Panc1 (cell line): ENCODE measurements at regions not wholly inside any gene's neighbourhood (a gene's known extent, or its start where the extent isn't known, plus 50 kb on each side); places are given as distances from the start of the nearest gene placed in this dataset.

Experiments
- ATAC-seq: fragments of 200-7000 bp; cut with Tn5 transposase; 2 replicates; pipeline ENCODE4 v1.9.1; 2020; ENCODE audit warnings: mild to moderate bottlenecking, moderate library complexity
- BruUV-seq: library from RNA; stranded (reverse); fragments of 400-500 nt; replicated peaks from 2 replicates; lab custom pipeline; 2021; lab: Mats Ljungman, UMichigan
- CTCF ChIA-PET: fragments of 300-600 bp; sonication (Branson Sonifier 250); formaldehyde crosslinking; loops from one replicate; lab custom pipeline; 2022; ENCODE audit warnings: antibody characterized with exemption; lab: Charles Lee
- POLR2A ChIA-PET: fragments of 300-600 bp; sonication (Branson Sonifier 250); formaldehyde crosslinking; loops from one replicate; lab custom pipeline; 2022; ENCODE audit warnings: antibody characterized with exemption; lab: Charles Lee
- DNase-seq: peaks from one replicate; pipeline ENCODE4 v3.0.0-alpha.2; 2010; ENCODE audit warnings: low read depth, low spot score
- H3K27ac ChIP-seq: 2 replicates; pipeline ENCODE4 v1.5.1; 2011; ENCODE audit warnings: mild to moderate bottlenecking, low read length, inconsistent platforms
- H3K27me3 ChIP-seq: fragments of 200-500 bp; sonication (Bioruptor generic); 2 replicates; pipeline ENCODE4 v1.6.0; 2014; ENCODE audit warnings: low read length, inconsistent platforms; ENCODE audit not compliant: control insufficient read depth, insufficient read depth
- H3K36me3 ChIP-seq: fragments of 200-500 bp; sonication (Bioruptor generic); 2 replicates; pipeline ENCODE4 v1.5.1; 2014; ENCODE audit warnings: inconsistent platforms, mild to moderate bottlenecking, low read length, moderate library complexity; ENCODE audit not compliant: control insufficient read depth, insufficient read depth
- H3K4me1 ChIP-seq: 2 replicates; pipeline ENCODE4 v1.5.1; 2011; ENCODE audit warnings: inconsistent platforms, mild to moderate bottlenecking, low read length, moderate library complexity; ENCODE audit not compliant: control insufficient read depth, insufficient read depth
- H3K4me3 ChIP-seq, 2 experiments: 2 replicates each; pipeline ENCODE4 v1.5.1; 2011 to 2012; ENCODE audit warnings: low read depth in 2 of 2, low read length in 2 of 2, mild to moderate bottlenecking in 2 of 2, inconsistent platforms in 1 of 2, moderate library complexity in 1 of 2
- H3K9me3 ChIP-seq: fragments of 200-500 bp; sonication (Bioruptor generic); 2 replicates; pipeline ENCODE4 v1.5.1; 2014; ENCODE audit warnings: low read depth, mild to moderate bottlenecking, inconsistent platforms, low read length, moderate library complexity; ENCODE audit not compliant: control insufficient read depth, insufficient read depth
- POLR2AphosphoS5 ChIP-seq: IDR thresholded peaks from 2 replicates; pipeline ENCODE4 v1.6.1; 2012; ENCODE audit warnings: mild to moderate bottlenecking, low read depth, low read length, moderate library complexity
- SIN3A ChIP-seq: IDR thresholded peaks from 2 replicates; pipeline ENCODE4 v1.6.1; 2012; ENCODE audit warnings: low read depth, mild to moderate bottlenecking, low read length, moderate library complexity, borderline replicate concordance; ENCODE audit not compliant: insufficient read depth
- TCF7L2 ChIP-seq: IDR thresholded peaks from 2 replicates; pipeline ENCODE4 v1.6.1; 2011; ENCODE audit warnings: mild to moderate bottlenecking, low read depth, low read length, inconsistent platforms
- in situ Hi-C: cut with HindIII; loops from 2 replicates; pipeline ENCODE4 v1.10.0; 2016; ENCODE audit warnings: low sequenced_read_pairs, low pct_unique_long_range_greater_than_20kb
- intact Hi-C: fragments of 100-400 bp; cut with micrococcal nuclease; formaldehyde crosslinking; loops from one replicate; pipeline ENCODE4 v1.10.0; 2022; ENCODE audit not compliant: unreplicated experiment
- TF ChIP-seq, protein P1 (sequence below), 2 experiments: IDR thresholded peaks; 2 replicates each; pipeline ENCODE4 v1.6.1; 2011 to 2012; ENCODE audit warnings: low read depth in 2 of 2, control low read depth in 1 of 2, low read length in 1 of 2, mild to moderate bottlenecking in 1 of 2, moderate library complexity in 1 of 2; ENCODE audit not compliant: insufficient read depth in 1 of 2
- TF ChIP-seq, protein P2 (sequence below): fragments of 450-650 bp; IDR thresholded peaks from 2 replicates; pipeline ENCODE4 v1.5.1; 2017; ENCODE audit warnings: mild to moderate bottlenecking

DNA sequence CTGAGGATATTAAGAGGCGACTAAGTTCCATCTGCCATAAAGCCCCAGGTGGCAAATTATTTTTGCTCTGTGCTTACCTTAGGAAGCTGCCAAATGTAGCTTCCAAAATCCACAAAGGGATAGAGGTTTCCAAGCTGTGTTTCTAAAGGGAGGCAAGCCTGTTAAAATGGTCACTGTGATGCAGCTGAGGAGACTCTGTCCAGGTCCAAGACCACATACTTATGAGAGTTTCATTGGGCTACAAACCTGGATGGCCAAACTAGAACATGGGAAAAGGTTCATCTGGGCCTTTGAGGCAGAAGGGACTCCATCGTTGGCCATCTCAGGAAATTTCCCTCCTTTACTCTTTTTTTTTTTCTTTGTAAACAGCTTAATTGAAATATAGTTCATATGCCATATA lies 306.9 kb upstream of the FGF13 start:
- no peak for ATAC-seq
- DNase-seq, result no peak
- ChIA-PET POLR2A (no interaction called here), CTCF (no interaction called here)
- Histone ChIP-seq H3K36me3 (no peaks in the 10 kb centered on the region), H3K9me3 (no peaks in the 10 kb centered on the region), H3K27ac (no peak overlapping the region), H3K4me1 (no peaks in the 10 kb centered on the region), H3K27me3 (no peaks in the 10 kb centered on the region), H3K4me3 (no peak overlapping the region)
- TF ChIP-seq, protein P1, sequence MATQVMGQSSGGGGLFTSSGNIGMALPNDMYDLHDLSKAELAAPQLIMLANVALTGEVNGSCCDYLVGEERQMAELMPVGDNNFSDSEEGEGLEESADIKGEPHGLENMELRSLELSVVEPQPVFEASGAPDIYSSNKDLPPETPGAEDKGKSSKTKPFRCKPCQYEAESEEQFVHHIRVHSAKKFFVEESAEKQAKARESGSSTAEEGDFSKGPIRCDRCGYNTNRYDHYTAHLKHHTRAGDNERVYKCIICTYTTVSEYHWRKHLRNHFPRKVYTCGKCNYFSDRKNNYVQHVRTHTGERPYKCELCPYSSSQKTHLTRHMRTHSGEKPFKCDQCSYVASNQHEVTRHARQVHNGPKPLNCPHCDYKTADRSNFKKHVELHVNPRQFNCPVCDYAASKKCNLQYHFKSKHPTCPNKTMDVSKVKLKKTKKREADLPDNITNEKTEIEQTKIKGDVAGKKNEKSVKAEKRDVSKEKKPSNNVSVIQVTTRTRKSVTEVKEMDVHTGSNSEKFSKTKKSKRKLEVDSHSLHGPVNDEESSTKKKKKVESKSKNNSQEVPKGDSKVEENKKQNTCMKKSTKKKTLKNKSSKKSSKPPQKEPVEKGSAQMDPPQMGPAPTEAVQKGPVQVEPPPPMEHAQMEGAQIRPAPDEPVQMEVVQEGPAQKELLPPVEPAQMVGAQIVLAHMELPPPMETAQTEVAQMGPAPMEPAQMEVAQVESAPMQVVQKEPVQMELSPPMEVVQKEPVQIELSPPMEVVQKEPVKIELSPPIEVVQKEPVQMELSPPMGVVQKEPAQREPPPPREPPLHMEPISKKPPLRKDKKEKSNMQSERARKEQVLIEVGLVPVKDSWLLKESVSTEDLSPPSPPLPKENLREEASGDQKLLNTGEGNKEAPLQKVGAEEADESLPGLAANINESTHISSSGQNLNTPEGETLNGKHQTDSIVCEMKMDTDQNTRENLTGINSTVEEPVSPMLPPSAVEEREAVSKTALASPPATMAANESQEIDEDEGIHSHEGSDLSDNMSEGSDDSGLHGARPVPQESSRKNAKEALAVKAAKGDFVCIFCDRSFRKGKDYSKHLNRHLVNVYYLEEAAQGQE (IDR thresholded peaks at IDR 0.05; ENCODE audit: insufficient read depth in 1 of 2, low read depth in 2 of 2, low read length in 1 of 2), result no peak
- TF ChIP-seq TCF7L2 (no peak), POLR2AphosphoS5 (no peak), SIN3A (no peak)
- TF ChIP-seq, protein P2, sequence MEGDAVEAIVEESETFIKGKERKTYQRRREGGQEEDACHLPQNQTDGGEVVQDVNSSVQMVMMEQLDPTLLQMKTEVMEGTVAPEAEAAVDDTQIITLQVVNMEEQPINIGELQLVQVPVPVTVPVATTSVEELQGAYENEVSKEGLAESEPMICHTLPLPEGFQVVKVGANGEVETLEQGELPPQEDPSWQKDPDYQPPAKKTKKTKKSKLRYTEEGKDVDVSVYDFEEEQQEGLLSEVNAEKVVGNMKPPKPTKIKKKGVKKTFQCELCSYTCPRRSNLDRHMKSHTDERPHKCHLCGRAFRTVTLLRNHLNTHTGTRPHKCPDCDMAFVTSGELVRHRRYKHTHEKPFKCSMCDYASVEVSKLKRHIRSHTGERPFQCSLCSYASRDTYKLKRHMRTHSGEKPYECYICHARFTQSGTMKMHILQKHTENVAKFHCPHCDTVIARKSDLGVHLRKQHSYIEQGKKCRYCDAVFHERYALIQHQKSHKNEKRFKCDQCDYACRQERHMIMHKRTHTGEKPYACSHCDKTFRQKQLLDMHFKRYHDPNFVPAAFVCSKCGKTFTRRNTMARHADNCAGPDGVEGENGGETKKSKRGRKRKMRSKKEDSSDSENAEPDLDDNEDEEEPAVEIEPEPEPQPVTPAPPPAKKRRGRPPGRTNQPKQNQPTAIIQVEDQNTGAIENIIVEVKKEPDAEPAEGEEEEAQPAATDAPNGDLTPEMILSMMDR, result no peak
- no TSS peak for BruUV-seq
- intact Hi-C loops, result no loop called here
- in situ Hi-C loops, result no loop called here

DNA sequence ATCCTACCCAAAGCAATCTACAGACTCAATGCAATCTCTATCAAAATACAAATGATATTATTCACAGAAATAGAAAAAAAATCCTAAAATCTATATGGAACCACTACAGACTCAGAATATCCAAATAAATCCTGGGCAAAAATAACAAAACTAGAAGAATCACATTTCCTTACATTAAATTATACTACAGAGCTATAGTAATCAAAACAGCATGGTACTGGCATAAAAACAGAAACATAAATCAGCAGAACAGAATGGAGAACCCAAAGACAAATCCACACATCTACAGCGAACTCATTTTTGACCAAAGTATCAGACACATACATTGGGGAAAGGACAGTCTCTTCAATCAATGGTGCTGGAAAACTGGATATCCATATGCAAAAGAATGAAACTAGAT lies 304.1 kb upstream of the FGF13 start:
- Histone ChIP-seq H3K4me1 (no peaks in the 10 kb centered on the region), H3K27me3 (no peaks in the 10 kb centered on the region), H3K4me3 (no peak overlapping the region), H3K27ac (no peak overlapping the region), H3K9me3 (no peaks in the 10 kb centered on the region), H3K36me3 (no peaks in the 10 kb centered on the region)
- TF ChIP-seq TCF7L2 (no peak), POLR2AphosphoS5 (no peak), SIN3A (no peak)
- TF ChIP-seq, protein P2, result no peak
- TF ChIP-seq, protein P1 (IDR thresholded peaks at IDR 0.05; ENCODE audit: insufficient read depth in 1 of 2, low read depth in 2 of 2, low read length in 1 of 2), result no peak
- in situ Hi-C loops, result no loop called here
- DNase-seq (no peak), ATAC-seq (no peak)
- intact Hi-C loops, result no loop called here
- ChIA-PET CTCF (no interaction called here), POLR2A (no interaction called here)
- BruUV-seq, result no TSS peak
